ENCODE measurements at regions not wholly inside any gene's neighbourhood (a gene's known extent, or its start where the extent isn't known, plus 50 kb on each side); places are given as distances from the start of the nearest gene placed in this dataset.

DNA sequence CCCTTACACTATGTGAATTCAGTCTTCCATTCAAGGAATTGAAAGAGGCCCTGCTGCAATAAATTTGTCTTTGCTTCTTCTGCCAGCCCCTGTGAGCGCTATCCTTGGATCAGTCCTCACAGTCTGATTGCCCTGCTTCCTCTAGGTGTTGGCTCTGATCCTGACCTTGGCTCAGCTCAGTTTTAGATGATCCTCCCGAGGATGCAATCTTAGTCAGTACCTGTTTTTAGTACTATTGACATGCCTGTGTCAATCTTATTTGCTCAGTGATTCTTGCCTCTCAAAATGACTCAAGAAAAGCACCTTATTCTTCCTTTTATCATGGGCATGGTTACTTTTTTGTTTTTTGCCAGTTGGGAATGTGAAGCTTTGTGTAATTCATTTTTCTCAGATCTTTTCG, 101.4 kb upstream of the KCNK1 start:
- TF ChIP-seq, protein P1, sequence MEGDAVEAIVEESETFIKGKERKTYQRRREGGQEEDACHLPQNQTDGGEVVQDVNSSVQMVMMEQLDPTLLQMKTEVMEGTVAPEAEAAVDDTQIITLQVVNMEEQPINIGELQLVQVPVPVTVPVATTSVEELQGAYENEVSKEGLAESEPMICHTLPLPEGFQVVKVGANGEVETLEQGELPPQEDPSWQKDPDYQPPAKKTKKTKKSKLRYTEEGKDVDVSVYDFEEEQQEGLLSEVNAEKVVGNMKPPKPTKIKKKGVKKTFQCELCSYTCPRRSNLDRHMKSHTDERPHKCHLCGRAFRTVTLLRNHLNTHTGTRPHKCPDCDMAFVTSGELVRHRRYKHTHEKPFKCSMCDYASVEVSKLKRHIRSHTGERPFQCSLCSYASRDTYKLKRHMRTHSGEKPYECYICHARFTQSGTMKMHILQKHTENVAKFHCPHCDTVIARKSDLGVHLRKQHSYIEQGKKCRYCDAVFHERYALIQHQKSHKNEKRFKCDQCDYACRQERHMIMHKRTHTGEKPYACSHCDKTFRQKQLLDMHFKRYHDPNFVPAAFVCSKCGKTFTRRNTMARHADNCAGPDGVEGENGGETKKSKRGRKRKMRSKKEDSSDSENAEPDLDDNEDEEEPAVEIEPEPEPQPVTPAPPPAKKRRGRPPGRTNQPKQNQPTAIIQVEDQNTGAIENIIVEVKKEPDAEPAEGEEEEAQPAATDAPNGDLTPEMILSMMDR (IDR thresholded peaks at IDR 0.05 in 8 of 11, conservative IDR thresholded peaks at IDR 0.05 in 3 of 11), result no peak
- no peak for TF ChIP-seq POLR2A (IDR thresholded peaks at IDR 0.05)

Data from spleen (tissue), 7 donors.